ENCODE measurements at regions not wholly inside any gene's neighbourhood (a gene's known extent, or its start where the extent isn't known, plus 50 kb on each side); places are given as distances from the start of the nearest gene placed in this dataset.
"Not testable (repeated sequence)": the region's sequence is repeated elsewhere in the genome, so short reads cannot be mapped to it uniquely, and the experiment has no call there.

DNA sequence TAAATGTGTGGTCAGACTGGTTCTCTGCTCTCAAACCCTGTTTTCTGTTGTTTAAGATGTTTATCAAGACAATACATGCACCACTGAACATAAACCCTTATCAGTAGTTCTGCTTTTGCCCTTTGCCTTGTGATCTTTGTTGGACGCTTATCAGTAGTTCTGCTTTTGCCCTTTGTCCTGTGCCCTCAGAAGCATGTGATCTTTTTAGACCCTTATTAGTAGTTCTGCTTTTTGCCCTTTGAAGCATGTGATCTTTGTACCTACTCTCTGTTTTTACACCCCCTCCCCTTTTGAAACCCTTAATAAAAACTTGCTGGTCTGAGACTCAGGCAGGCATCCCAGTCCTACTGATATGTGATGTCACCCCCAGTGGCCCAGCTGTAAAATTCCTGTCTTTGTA is 121.7 kb upstream of the GC start:
- DNase-seq, H3K9me3 Mint-ChIP-seq, H3K4me1 Mint-ChIP-seq, H3K27me3 Mint-ChIP-seq, H3K27ac Mint-ChIP-seq, ATAC-seq, H3K4me3 Mint-ChIP-seq: not testable (repeated sequence)

- DNase-seq (no peak), ATAC-seq (no peak)
- Mint-ChIP-seq H3K4me3 (no peak overlapping the region), H3K4me1 (no peaks in the 10 kb centered on the region), H3K27me3 (no peaks in the 10 kb centered on the region), H3K27ac (no peak overlapping the region), H3K9me3 (peaks cover 0 to 5% of the 10 kb centered on the region in 2 donors)
These were observed 122.2 kb upstream of the GC start for GRCh38 chr4:71906096-71906495.

DNA sequence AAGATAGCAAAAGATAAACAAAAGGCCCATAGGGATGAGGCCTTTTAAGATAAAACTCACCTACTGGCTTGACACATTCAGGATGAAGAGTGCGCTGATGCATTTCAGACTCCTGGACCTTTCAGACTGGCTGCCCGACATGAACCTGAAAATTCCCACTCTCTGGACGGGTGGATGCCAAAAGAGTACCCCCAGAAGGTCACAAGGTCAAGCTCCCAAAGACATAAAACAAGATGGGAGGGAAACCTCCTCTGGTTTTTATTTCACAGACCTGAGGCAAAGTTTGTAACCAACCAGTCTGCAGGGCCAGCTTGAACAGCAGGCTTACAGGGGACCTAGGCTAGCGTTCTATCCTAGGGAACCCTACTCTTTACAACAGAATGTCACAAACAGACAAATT is 123.2 kb upstream of the GC start:
- no peak overlapping the region for H3K4me3 Mint-ChIP-seq
- DNase-seq (no peak), ATAC-seq (no peak)
- H3K27ac Mint-ChIP-seq = no peak overlapping the region
- peaks cover 0 to 5% of the 10 kb centered on the region in 2 donors for H3K9me3 Mint-ChIP-seq
- H3K27me3 Mint-ChIP-seq = no peaks in the 10 kb centered on the region
- H3K4me1 Mint-ChIP-seq = no peaks in the 10 kb centered on the region

- H3K27me3 Mint-ChIP-seq = no peaks in the 10 kb centered on the region
- H3K4me3 Mint-ChIP-seq = no peak overlapping the region
- H3K27ac Mint-ChIP-seq = no peak overlapping the region
- H3K9me3 Mint-ChIP-seq = peaks cover 0 to 5% of the 10 kb centered on the region in 2 donors
- ATAC-seq (no peak), DNase-seq (no peak)
- H3K4me1 Mint-ChIP-seq = no peaks in the 10 kb centered on the region
These were observed 123.9 kb upstream of the GC start for GRCh38 chr4:71907782-71908181.

DNA sequence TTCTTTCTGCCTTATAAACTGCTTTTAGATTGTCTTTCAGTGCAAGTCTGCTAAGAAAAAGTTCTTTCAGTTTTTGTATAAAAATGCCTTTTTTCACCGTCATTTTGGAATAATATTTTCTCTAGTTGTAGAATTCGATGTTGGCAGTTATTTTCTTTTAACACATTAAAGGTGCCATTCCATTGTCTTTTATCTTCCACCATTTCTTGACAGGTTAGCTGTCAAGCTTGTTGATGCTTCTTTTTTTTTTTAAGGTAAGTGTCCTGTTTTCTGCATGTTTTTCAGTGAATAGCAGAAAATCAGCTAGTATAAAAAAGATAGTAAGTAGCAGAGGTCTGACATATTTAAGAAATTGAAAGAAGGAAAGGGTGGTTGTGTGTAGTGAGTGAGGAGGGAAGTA is 118.5 kb upstream of the NPFFR2 start:
- Mint-ChIP-seq H3K4me3 (no peak overlapping the region), H3K9me3 (peaks cover 0 to 4% of the 10 kb centered on the region in 2 donors), H3K27ac (no peak overlapping the region), H3K4me1 (no peaks in the 10 kb centered on the region), H3K27me3 (no peaks in the 10 kb centered on the region)
- no peak for ATAC-seq
- no peak for DNase-seq

GRCh38 chr4:71923070-71923469 is 108.7 kb upstream of the NPFFR2 start:
- peaks cover 4 to 9% of the 10 kb centered on the region in 2 donors for H3K9me3 Mint-ChIP-seq
- no peaks in the 10 kb centered on the region for H3K4me1 Mint-ChIP-seq
- no peaks in the 10 kb centered on the region for H3K27me3 Mint-ChIP-seq
- DNase-seq (no peak), ATAC-seq (no peak)
- no peak overlapping the region for H3K4me3 Mint-ChIP-seq
- no peak overlapping the region for H3K27ac Mint-ChIP-seq

DNA sequence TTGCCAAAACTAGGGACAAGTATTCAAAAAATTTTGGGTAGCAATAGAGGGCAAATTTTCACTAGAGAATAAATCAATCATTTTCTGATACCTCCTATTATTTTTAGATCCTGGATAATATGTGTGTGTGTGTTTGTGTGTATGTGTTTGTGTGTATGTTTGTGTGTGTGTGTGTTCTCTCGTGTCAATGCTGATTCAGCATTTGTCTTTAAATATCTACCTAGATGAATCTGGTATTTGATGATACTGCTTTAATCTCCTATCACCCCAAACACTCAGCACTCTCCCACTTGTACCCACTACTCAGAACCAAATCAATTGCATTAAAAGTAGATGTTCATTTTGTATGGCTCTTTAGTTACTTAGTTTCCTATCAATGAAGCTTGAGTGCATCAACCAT is 101.3 kb upstream of the NPFFR2 start:
- Mint-ChIP-seq H3K27ac (no peak overlapping the region), H3K9me3 (no peaks in the 10 kb centered on the region), H3K4me3 (no peak overlapping the region), H3K27me3 (no peaks in the 10 kb centered on the region), H3K4me1 (no peaks in the 10 kb centered on the region)
- ATAC-seq = no peak
- DNase-seq = no peak

DNA sequence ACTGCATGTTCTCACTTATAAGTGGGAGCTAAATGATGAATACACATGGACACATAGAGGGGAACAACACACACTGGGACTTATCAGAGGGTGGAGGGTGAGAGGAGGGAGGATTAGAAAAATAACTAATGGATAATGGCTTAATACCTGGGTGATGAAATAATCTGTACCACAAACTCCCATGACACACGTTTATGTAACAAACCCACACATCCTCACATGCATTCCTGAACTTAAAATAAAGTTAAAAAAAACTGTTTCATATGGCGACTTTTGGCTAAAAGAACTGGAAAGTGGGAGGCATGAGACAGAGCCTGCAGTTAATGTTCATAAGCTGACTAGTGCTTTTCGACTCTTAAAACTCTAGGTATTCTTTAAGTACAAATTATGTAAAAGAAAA is 98.9 kb upstream of the NPFFR2 start:
- DNase-seq (no peak), ATAC-seq (no peak)
- H3K4me1 Mint-ChIP-seq = no peaks in the 10 kb centered on the region
- no peak overlapping the region for H3K27ac Mint-ChIP-seq
- H3K4me3 Mint-ChIP-seq = no peak overlapping the region
- H3K27me3 Mint-ChIP-seq = no peaks in the 10 kb centered on the region
- H3K9me3 Mint-ChIP-seq = no peaks in the 10 kb centered on the region

GRCh38 chr4:71938776-71939175 is 93.0 kb upstream of the NPFFR2 start:
- DNase-seq = no peak
- Mint-ChIP-seq H3K9me3 (no peaks in the 10 kb centered on the region), H3K27ac (no peak overlapping the region), H3K27me3 (no peaks in the 10 kb centered on the region), H3K4me1 (no peaks in the 10 kb centered on the region), H3K4me3 (no peak overlapping the region)
- ATAC-seq = no peak

DNA sequence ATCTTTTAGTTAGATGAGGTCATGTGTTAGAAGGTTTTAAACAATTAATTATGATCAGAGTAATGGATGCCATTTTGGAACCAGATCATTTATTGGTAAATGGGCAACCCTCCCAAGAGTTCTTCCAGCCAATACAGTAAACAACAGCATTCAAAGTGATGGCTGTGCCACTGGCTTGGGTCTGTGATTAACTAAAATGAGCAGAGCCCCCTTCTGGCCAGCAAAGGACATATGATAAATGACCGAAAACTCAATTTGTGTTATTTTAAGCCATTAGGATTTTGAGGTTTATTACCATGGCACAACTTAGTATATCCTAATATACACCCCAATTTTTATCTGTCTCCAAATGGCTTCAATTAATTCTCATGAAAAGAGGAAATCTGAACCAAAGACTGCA is 90.8 kb upstream of the NPFFR2 start:
- no peak overlapping the region for H3K4me3 Mint-ChIP-seq
- no peaks in the 10 kb centered on the region for H3K4me1 Mint-ChIP-seq
- H3K9me3 Mint-ChIP-seq = peaks cover 7 to 11% of the 10 kb centered on the region in 2 donors
- H3K27ac Mint-ChIP-seq = no peak overlapping the region
- ATAC-seq (no peak), DNase-seq (no peak)
- no peaks in the 10 kb centered on the region for H3K27me3 Mint-ChIP-seq

GRCh38 chr4:71944956-71945355 is 86.8 kb upstream of the NPFFR2 start:
- peaks cover 16 to 17% of the 10 kb centered on the region in 2 donors for H3K9me3 Mint-ChIP-seq
- no peak overlapping the region for H3K4me3 Mint-ChIP-seq
- no peak for DNase-seq
- H3K4me1 Mint-ChIP-seq = no peaks in the 10 kb centered on the region
- no peak for ATAC-seq
- H3K27me3 Mint-ChIP-seq = no peaks in the 10 kb centered on the region
- H3K27ac Mint-ChIP-seq = no peak overlapping the region

- no peak overlapping the region for H3K4me3 Mint-ChIP-seq
- no peaks in the 10 kb centered on the region for H3K27me3 Mint-ChIP-seq
These were observed 86.0 kb upstream of the NPFFR2 start for GRCh38 chr4:71945791-71946190.

DNA sequence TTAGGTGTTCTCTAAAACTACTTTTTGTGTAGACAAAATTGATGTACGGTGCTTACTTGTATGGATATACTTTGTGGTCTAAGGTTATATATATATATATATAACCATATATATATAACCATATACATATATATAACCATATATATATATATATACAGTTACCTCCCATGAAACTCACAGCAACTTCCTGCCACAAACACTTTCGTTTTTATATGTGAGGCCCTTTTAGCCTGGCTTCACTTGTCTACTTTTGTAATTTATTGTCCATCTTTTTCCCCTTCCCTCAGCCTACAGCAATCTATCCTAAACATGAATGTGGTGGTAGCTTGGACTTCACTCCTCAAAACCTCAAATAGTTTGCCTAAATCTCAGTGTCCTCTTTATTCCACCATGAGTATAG is 72.8 kb upstream of the NPFFR2 start:
- H3K27ac Mint-ChIP-seq = no peak overlapping the region
- H3K4me3 Mint-ChIP-seq = no peak overlapping the region

More at GRCh38 chr4:71945791-71946190, 86.0 kb upstream of the NPFFR2 start:
- DNase-seq = no peak
- Mint-ChIP-seq H3K27ac (no peak overlapping the region), H3K4me1 (no peaks in the 10 kb centered on the region), H3K9me3 (peaks cover 19 to 25% of the 10 kb centered on the region in 2 donors)
- no peak for ATAC-seq

GRCh38 chr4:71962622-71963264 is 69.1 kb upstream of the NPFFR2 start:
- no peaks in the 10 kb centered on the region for H3K27me3 Mint-ChIP-seq
- no peak for DNase-seq
- H3K9me3 Mint-ChIP-seq = no peaks in the 10 kb centered on the region
- no peaks in the 10 kb centered on the region for H3K4me1 Mint-ChIP-seq
- no peak overlapping the region for H3K4me3 Mint-ChIP-seq
- no peak overlapping the region for H3K27ac Mint-ChIP-seq
- no peak for ATAC-seq

More for the DNA sequence above, 72.8 kb upstream of the NPFFR2 start:
- peaks cover 6% of the 10 kb centered on the region in 2 donors for H3K9me3 Mint-ChIP-seq
- ATAC-seq (no peak), DNase-seq (no peak)
- H3K4me1 Mint-ChIP-seq = no peaks in the 10 kb centered on the region
- H3K27me3 Mint-ChIP-seq = no peaks in the 10 kb centered on the region

DNA sequence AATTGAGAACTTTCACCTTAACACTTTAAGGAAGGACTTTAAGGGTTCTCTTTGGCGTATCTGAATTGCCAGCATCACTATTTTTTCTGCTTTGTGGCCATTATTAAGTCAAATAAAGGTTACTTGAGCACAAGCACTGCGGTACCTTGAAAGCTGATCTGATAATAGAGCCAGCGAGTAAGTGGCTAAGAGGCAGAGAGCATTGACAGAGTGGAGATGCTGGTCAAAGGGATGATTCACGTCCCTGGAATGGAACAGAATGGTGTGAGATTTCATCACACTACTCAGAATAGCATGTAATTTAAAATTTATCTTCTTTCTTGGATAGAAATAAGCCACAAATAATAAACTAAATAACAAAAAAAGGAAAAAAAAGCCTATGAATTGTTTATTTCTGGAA is 57.1 kb upstream of the NPFFR2 start:
- Mint-ChIP-seq H3K9me3 (no peaks in the 10 kb centered on the region), H3K4me1 (no peaks in the 10 kb centered on the region), H3K27me3 (no peaks in the 10 kb centered on the region), H3K27ac (no peak overlapping the region), H3K4me3 (no peak overlapping the region)
- DNase-seq (no peak), ATAC-seq (no peak)

DNA sequence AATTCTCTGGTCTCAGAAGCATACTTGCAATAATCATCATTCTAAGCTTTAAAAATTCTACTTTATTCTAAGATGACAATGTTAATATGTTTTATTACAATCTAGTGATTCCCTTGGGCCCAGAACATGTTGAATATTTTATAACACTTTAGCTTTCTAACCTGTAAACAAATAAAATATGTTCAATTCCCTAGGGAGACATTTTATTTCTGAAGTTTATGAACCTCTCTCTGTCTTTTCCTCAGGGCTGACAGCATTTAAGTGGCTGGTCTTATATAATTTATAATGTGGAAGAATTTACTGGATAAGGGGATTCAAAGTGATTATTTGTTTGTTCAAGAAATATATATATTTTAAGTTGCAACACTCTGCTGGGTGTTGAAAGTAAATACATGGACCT is 55.3 kb upstream of the NPFFR2 start:
- H3K4me1 Mint-ChIP-seq = no peaks in the 10 kb centered on the region

DNA sequence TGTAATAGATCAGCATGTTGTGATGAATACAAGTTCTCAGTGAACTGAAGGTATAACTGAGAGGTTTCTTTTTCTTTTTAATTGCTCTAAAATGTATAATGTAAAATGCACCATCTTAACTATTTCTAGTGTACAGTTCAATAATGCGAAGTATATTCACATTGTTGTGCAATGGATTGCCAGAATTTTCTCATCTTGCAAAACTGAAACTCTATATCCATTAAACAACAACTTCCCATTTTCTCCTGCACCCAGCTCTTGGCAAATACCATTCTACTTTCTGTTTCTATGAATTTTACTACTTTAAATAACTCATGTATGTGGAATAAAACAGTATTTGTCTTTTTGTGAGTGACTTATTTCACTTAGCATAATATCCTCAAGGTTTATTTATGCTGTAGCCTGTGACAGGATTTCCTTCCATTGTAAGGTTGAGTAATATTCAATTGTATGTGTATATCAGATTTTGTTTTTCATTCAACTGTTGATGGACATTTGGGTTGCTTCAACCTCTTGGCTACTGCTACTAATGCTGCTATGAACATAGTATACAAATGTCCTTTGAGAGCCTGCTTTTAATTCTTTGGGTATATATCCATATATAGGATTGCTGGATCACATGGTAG is 53.5 kb upstream of the NPFFR2 start:
- H3K27ac Mint-ChIP-seq = no peak overlapping the region
- H3K27me3 Mint-ChIP-seq = no peaks in the 10 kb centered on the region
- no peaks in the 10 kb centered on the region for H3K4me1 Mint-ChIP-seq
- no peak overlapping the region for H3K4me3 Mint-ChIP-seq
- DNase-seq = no peak
- no peaks in the 10 kb centered on the region for H3K9me3 Mint-ChIP-seq
- no peak for ATAC-seq

More for the DNA sequence above, 55.3 kb upstream of the NPFFR2 start:
- DNase-seq (no peak), ATAC-seq (no peak)
- H3K27me3 Mint-ChIP-seq = no peaks in the 10 kb centered on the region
- no peaks in the 10 kb centered on the region for H3K9me3 Mint-ChIP-seq
- H3K27ac Mint-ChIP-seq = no peak overlapping the region
- H3K4me3 Mint-ChIP-seq = no peak overlapping the region

Measured in stimulated activated naive CD8-positive, alpha-beta T cell treated with anti-CD3 and anti-CD28 coated beads, Interleukin-15, amount 100 ng/mL, for 72 hours (primary cell).